GM12878 (cell line): ENCODE measurements at regions not wholly inside any gene's neighbourhood (a gene's known extent, or its start where the extent isn't known, plus 50 kb on each side); places are given as distances from the start of the nearest gene placed in this dataset.
"Not testable (repeated sequence)": the region's sequence is repeated elsewhere in the genome, so short reads cannot be mapped to it uniquely, and the experiment has no call there.

Experiments used
- BCL11A ChIP-seq: IDR thresholded peaks from 2 replicates; pipeline ENCODE4 v1.6.1; 2011; ENCODE audit warnings: low read depth, low read length
- CHD2 ChIP-seq: IDR thresholded peaks from 2 replicates; pipeline ENCODE4 v1.6.1; 2011; ENCODE audit warnings: low read depth, low read length, improper control_type of control experiment, borderline replicate concordance
- CREB1 ChIP-seq: IDR thresholded peaks from 2 replicates; pipeline ENCODE4 v1.6.1; 2012; ENCODE audit warnings: low read depth, mild to moderate bottlenecking, inconsistent platforms
- CTCF ChIP-seq, 3 experiments: IDR thresholded peaks in 2 of 3; conservative IDR thresholded peaks in 1 of 3; 2 replicates each; pipeline ENCODE4 v1.5.1; 2011; ENCODE audit warnings: low read depth in 3 of 3, low read length in 3 of 3, mild to moderate bottlenecking in 3 of 3, control low read depth in 2 of 3, moderate library complexity in 2 of 3, inconsistent platforms in 1 of 3, mixed read lengths in 1 of 3; ENCODE audit not compliant: control insufficient read depth in 2 of 3, insufficient read depth in 1 of 3; ENCODE audit errors: extremely low read depth in 1 of 3
- KDM1A ChIP-seq: fragments of 200-600 bp; sonication (generic); IDR thresholded peaks from 2 replicates; pipeline ENCODE4 v1.6.1; 2016; ENCODE audit warnings: borderline replicate concordance
- MYC ChIP-seq: IDR thresholded peaks from 2 replicates; pipeline ENCODE4 v1.6.1; 2011; ENCODE audit warnings: mild to moderate bottlenecking, low read length, moderate library complexity, inconsistent platforms; ENCODE audit not compliant: insufficient read depth, insufficient replicate concordance, insufficient read length, severe bottlenecking
- TARDBP ChIP-seq: IDR thresholded peaks from 2 replicates; pipeline ENCODE4 v1.6.1; 2016; ENCODE audit warnings: borderline replicate concordance
- TCF7 ChIP-seq: IDR thresholded peaks from 2 replicates; pipeline ENCODE4 v1.6.1; 2014; ENCODE audit warnings: antibody characterized with exemption, borderline replicate concordance

- not testable (repeated sequence) for TF ChIP-seq CTCF (IDR thresholded peaks at IDR 0.05 in 2 of 3, conservative IDR thresholded peaks at IDR 0.05 in 1 of 3; ENCODE audit: control insufficient read depth in 2 of 3, extremely low read depth in 1 of 3, insufficient read depth in 1 of 3, low read depth in 3 of 3, low read length in 3 of 3); KDM1A; CHD2; MYC; TARDBP; TCF7; CREB1; BCL11A
Observed at GRCh38 chrX:85723025-85723424, 324.3 kb downstream of the CHM start.
